B cell (primary cell): ENCODE measurements at regions not wholly inside any gene's neighbourhood (a gene's known extent, or its start where the extent isn't known, plus 50 kb on each side); places are given as distances from the start of the nearest gene placed in this dataset.

ENCODE experiments used
- ATAC-seq: fragments of 200-7000 bp; cut with Tn5 transposase; one replicate; pipeline ENCODE4 v1.10.0; 2021; ENCODE audit warnings: low read depth, mild to moderate bottlenecking, moderate number of reproducible peaks, moderate library complexity
- CTCF ChIA-PET: fragments of 350-600 bp; sonication (Branson Sonifier 250); formaldehyde crosslinking; loops from one replicate; lab custom pipeline; 2021; ENCODE audit warnings: antibody characterized with exemption, inconsistent platforms; lab: Charles Lee
- POLR2A ChIA-PET: fragments of 350-600 bp; sonication (Branson Sonifier 250); formaldehyde crosslinking; loops from one replicate; lab custom pipeline; 2021; ENCODE audit warnings: antibody characterized with exemption; lab: Charles Lee
- DNase-seq: peaks from one replicate; pipeline ENCODE4 v3.0.0; 2013
- H2AFZ ChIP-seq: 2 replicates; pipeline ENCODE4 v1.6.1; 2012; ENCODE audit warnings: mild to moderate bottlenecking, low read depth, low read length; ENCODE audit not compliant: insufficient read depth, poor library complexity, severe bottlenecking
- H3K27ac ChIP-seq, 2 donors: 1 replicate in 1 of 2; 2 replicates in 1 of 2; pipeline ENCODE4 v1.5.1; 2012 to 2013; ENCODE audit warnings: low read length in 2 of 2, mild to moderate bottlenecking in 2 of 2, moderate library complexity in 1 of 2
- H3K27me3 ChIP-seq, 4 experiments: fragments of 200-600 bp in 1 of 4; sonication (generic) in 1 of 4; replicated peaks in 1 of 4; 1 replicate in 2 of 4; 2 replicates in 2 of 4; pipeline versions ENCODE4 v1.6.1 to v1.7.0; 2013 to 2016; ENCODE audit warnings: low read length in 3 of 4, mild to moderate bottlenecking in 2 of 4, mixed read lengths in 1 of 4, moderate library complexity in 1 of 4; ENCODE audit not compliant: insufficient read depth in 4 of 4, control insufficient read depth in 3 of 4; ENCODE audit errors: control extremely low read depth in 1 of 4
- H3K36me3 ChIP-seq, 2 experiments: replicated peaks in 1 of 2; 1 replicate in 1 of 2; 2 replicates in 1 of 2; pipeline versions ENCODE4 v1.6.1 to v1.7.1; 2013; ENCODE audit warnings: low read length in 1 of 2; ENCODE audit not compliant: insufficient read depth in 2 of 2, control insufficient read depth in 1 of 2; ENCODE audit errors: control extremely low read depth in 1 of 2, extremely low read depth in 1 of 2
- H3K4me1 ChIP-seq, 2 donors: fragments of 200-600 bp in 1 of 2; sonication (generic) in 1 of 2; 1 replicate in 1 of 2; 2 replicates in 1 of 2; pipeline versions ENCODE4 v1.5.1 to v1.6.1; 2013 to 2017; ENCODE audit warnings: low read length in 2 of 2; ENCODE audit not compliant: control insufficient read depth in 2 of 2, insufficient read depth in 2 of 2
- H3K4me2 ChIP-seq: replicated peaks from 2 replicates; pipeline ENCODE3; 2012; ENCODE audit warnings: mild to moderate bottlenecking, low read depth, low read length; ENCODE audit not compliant: poor library complexity, severe bottlenecking
- H3K4me3 ChIP-seq, 5 experiments: fragments of 200-600 bp in 1 of 5; sonication (generic) in 1 of 5; 1 replicate in 3 of 5; 2 replicates in 2 of 5; pipeline versions ENCODE4 v1.5.1 to v1.7.0; 2011 to 2016; ENCODE audit warnings: low read length in 4 of 5, mild to moderate bottlenecking in 4 of 5, low read depth in 2 of 5, control low read depth in 1 of 5, moderate library complexity in 1 of 5; ENCODE audit not compliant: insufficient read depth in 1 of 5; ENCODE audit errors: control extremely low read depth in 1 of 5, extremely low read depth in 1 of 5
- H3K79me2 ChIP-seq: fragments of 200-600 bp; sonication (generic); one replicate; pipeline ENCODE4 v1.6.0; 2016; ENCODE audit warnings: low read length; ENCODE audit not compliant: control insufficient read depth, insufficient read depth
- H3K9ac ChIP-seq: fragments of 200-600 bp; sonication (generic); 2 replicates; pipeline ENCODE4 v1.6.1; 2017; ENCODE audit warnings: mild to moderate bottlenecking, low read length, moderate library complexity
- H3K9me3 ChIP-seq, 3 donors: one replicate each; pipeline versions ENCODE4 v1.6.1 to v1.7.1; 2013; ENCODE audit warnings: low read length in 2 of 3; ENCODE audit not compliant: control insufficient read depth in 2 of 3, insufficient read depth in 1 of 3; ENCODE audit errors: control extremely low read depth in 1 of 3
- H4K20me1 ChIP-seq: 2 replicates; pipeline ENCODE4 v1.6.0; 2012; ENCODE audit warnings: mild to moderate bottlenecking, low read length; ENCODE audit not compliant: insufficient read depth, control insufficient read depth, poor library complexity, severe bottlenecking
- H3K27ac Mint-ChIP-seq: one replicate; pipeline ENCODE4 v1.8.0; 2021; ENCODE audit warnings: mixed read lengths
- H3K27me3 Mint-ChIP-seq: one replicate; pipeline ENCODE4 v1.8.0; 2021; ENCODE audit warnings: mixed read lengths
- H3K4me1 Mint-ChIP-seq: one replicate; pipeline ENCODE4 v1.8.0; 2021; ENCODE audit warnings: mixed read lengths
- H3K4me3 Mint-ChIP-seq: one replicate; pipeline ENCODE4 v1.8.0; 2021; ENCODE audit warnings: mixed read lengths
- H3K9me3 Mint-ChIP-seq: one replicate; pipeline ENCODE4 v1.8.0; 2022; ENCODE audit warnings: mixed read lengths; ENCODE audit not compliant: insufficient read depth
- EZH2 ChIP-seq: IDR thresholded peaks from 2 replicates; pipeline ENCODE4 v1.6.1; 2012; ENCODE audit warnings: borderline replicate concordance, low read depth, mild to moderate bottlenecking, moderate library complexity, low read length; ENCODE audit not compliant: insufficient read depth, poor library complexity, severe bottlenecking
- WGBS: methylation state at CpG from one replicate; pipeline ENCODE4 v1.1.5; 2013; ENCODE audit warnings: missing lambda C conversion rate; ENCODE audit not compliant: insufficient coverage; 5-methylcytosine and 5-hydroxymethylcytosine counted together
- intact Hi-C: fragments of 100-400 bp; cut with micrococcal nuclease; formaldehyde crosslinking; loops from one replicate; pipeline ENCODE4 v1.10.0; 2022
- TF ChIP-seq, protein P1 (sequence below): fragments of 200-600 bp; IDR thresholded peaks from one replicate; pipeline ENCODE4 v1.8.0; 2022; ENCODE audit warnings: antibody characterized with exemption, mild to moderate bottlenecking

DNA sequence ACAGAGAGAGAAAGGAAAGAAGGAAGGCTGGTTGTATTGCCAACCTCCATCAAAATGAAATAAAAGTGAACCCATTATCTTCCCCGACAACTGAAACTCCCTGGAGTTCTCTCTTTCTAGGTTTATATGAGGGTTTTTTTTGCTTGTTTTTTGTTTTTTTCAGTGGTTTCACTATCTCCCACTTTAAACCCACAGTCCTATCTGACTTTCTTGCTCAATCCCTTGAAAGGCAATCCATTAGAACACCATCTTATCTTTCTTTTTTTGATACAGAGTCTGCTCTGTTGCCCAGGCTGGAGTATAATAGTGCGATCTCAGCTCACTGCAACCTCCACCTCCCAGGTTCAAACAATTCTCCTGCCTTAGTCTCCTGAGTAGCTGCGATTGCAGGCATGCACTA lies 158.0 kb upstream of the MIR17HG start:
- H3K4me1 Mint-ChIP-seq: no peaks in the 10 kb centered on the region
- Histone ChIP-seq H3K4me2 (no peak overlapping the region), H3K9ac (no peak overlapping the region), H3K27ac (no peak overlapping the region), H3K4me3 (no peak overlapping the region), H3K79me2 (no peaks in the 10 kb centered on the region), H3K27me3 (no peaks in the 10 kb centered on the region), H3K9me3 (peaks cover 0 to 1% (median 0%) of the 10 kb centered on the region in 3 donors), H3K36me3 (no peaks in the 10 kb centered on the region), H2AFZ (no peak overlapping the region), H3K4me1 (no peaks in the 10 kb centered on the region), H4K20me1 (no peaks in the 10 kb centered on the region)
- DNase-seq (no peak), ATAC-seq (no peak)
- ChIA-PET POLR2A (no interaction called here), CTCF (no interaction called here)
- intact Hi-C loops: no loop called here
- no peak overlapping the region for H3K27ac Mint-ChIP-seq
- TF ChIP-seq, protein P1, sequence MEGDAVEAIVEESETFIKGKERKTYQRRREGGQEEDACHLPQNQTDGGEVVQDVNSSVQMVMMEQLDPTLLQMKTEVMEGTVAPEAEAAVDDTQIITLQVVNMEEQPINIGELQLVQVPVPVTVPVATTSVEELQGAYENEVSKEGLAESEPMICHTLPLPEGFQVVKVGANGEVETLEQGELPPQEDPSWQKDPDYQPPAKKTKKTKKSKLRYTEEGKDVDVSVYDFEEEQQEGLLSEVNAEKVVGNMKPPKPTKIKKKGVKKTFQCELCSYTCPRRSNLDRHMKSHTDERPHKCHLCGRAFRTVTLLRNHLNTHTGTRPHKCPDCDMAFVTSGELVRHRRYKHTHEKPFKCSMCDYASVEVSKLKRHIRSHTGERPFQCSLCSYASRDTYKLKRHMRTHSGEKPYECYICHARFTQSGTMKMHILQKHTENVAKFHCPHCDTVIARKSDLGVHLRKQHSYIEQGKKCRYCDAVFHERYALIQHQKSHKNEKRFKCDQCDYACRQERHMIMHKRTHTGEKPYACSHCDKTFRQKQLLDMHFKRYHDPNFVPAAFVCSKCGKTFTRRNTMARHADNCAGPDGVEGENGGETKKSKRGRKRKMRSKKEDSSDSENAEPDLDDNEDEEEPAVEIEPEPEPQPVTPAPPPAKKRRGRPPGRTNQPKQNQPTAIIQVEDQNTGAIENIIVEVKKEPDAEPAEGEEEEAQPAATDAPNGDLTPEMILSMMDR: no peak
- no peaks in the 10 kb centered on the region for H3K9me3 Mint-ChIP-seq
- no peaks in the 10 kb centered on the region for H3K27me3 Mint-ChIP-seq
- no peak overlapping the region for H3K4me3 Mint-ChIP-seq
- no CpG with 5 or more reads among the region's 3 CpGs for WGBS

DNA sequence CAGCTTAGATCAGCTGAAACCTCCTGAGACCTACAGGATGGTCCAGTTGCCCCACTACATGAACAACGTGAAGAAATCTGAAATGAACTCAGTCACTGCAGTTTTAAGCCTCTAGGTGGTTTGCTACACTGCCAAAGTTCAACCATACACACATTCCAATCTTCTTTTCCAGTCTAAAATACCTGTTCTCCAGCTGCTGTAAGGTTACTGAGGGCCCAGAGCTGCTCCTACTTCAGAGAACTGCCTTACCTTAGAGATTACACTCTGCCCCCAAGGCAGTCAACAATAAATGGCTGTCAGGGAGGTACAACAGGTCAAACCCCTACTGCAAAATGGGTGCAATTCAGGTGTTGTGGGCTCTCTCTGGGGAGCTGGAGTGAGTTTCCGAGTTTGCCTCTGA lies 154.1 kb upstream of the MIR17HG start:
- H3K27ac Mint-ChIP-seq: no peak overlapping the region
- Histone ChIP-seq H3K27me3 (no peaks in the 10 kb centered on the region), H4K20me1 (no peaks in the 10 kb centered on the region), H3K4me1 (no peaks in the 10 kb centered on the region), H3K27ac (no peak overlapping the region), H2AFZ (no peak overlapping the region), H3K4me3 (no peak overlapping the region), H3K4me2 (no peak overlapping the region), H3K79me2 (no peaks in the 10 kb centered on the region), H3K9ac (no peak overlapping the region), H3K36me3 (no peaks in the 10 kb centered on the region), H3K9me3 (peaks cover 0 to 1% (median 0%) of the 10 kb centered on the region in 3 donors)
- intact Hi-C loops: no loop called here
- H3K4me1 Mint-ChIP-seq: no peaks in the 10 kb centered on the region
- POLR2A ChIA-PET: no interaction called here
- TF ChIP-seq, protein P1: no peak
- TF ChIP-seq EZH2: no peak
- DNase-seq: no peak
- 68% methylated on average over 2 of the region's 2 CpGs for WGBS
- H3K9me3 Mint-ChIP-seq: no peaks in the 10 kb centered on the region
- CTCF ChIA-PET: no interaction called here
- no peak for ATAC-seq
- H3K27me3 Mint-ChIP-seq: no peaks in the 10 kb centered on the region
- no peak overlapping the region for H3K4me3 Mint-ChIP-seq
